Sigmoid colon (tissue), 6 donors: ENCODE measurements at regions not wholly inside any gene's neighbourhood (a gene's known extent, or its start where the extent isn't known, plus 50 kb on each side); places are given as distances from the start of the nearest gene placed in this dataset.

ENCODE experiments used
- DNase-seq: peaks from one replicate; pipeline ENCODE4 v3.0.0-alpha.2; 2019
- H3K27ac ChIP-seq, 4 donors: fragments of 200-600 bp; sonication (generic); one replicate each; pipeline ENCODE4 v1.5.1; 2016 to 2019; ENCODE audit warnings: mild to moderate bottlenecking in 1 of 4
- H3K27me3 ChIP-seq, 3 donors: fragments of 200-600 bp; sonication (generic); one replicate each; pipeline ENCODE4 v1.5.1; 2019; ENCODE audit warnings: mild to moderate bottlenecking in 1 of 3
- H3K36me3 ChIP-seq, 4 donors: fragments of 200-600 bp; sonication (generic); one replicate each; pipeline ENCODE4 v1.5.1; 2016 to 2019
- H3K4me1 ChIP-seq, 4 donors: fragments of 200-600 bp; sonication (generic); one replicate each; pipeline ENCODE4 v1.5.1; 2017 to 2019
- H3K4me3 ChIP-seq, 4 donors: fragments of 200-600 bp; sonication (generic); one replicate each; pipeline ENCODE4 v1.5.1; 2017 to 2019; ENCODE audit warnings: mild to moderate bottlenecking in 2 of 4, moderate library complexity in 1 of 4
- H3K9me3 ChIP-seq, 4 donors: fragments of 200-600 bp in 3 of 4; sonication (generic) in 3 of 4; one replicate each; pipeline versions ENCODE4 v1.5.1 to v1.6.1; 2013 to 2019
- EP300 ChIP-seq, 4 donors: sonication (generic); formaldehyde crosslinking; IDR thresholded peaks; one replicate each; pipeline ENCODE4 v1.6.1; 2017; ENCODE audit warnings: antibody characterized with exemption in 4 of 4
- POLR2A ChIP-seq, 2 donors: fragments of 450-650 bp; IDR thresholded peaks; one replicate each; pipeline ENCODE4 v1.6.1; 2016; ENCODE audit warnings: antibody characterized with exemption in 2 of 2, mild to moderate bottlenecking in 2 of 2, moderate library complexity in 2 of 2
- POLR2AphosphoS5 ChIP-seq, 4 donors: sonication (generic); formaldehyde crosslinking; IDR thresholded peaks; one replicate each; pipeline ENCODE4 v1.6.1; 2017; ENCODE audit warnings: antibody characterized with exemption in 4 of 4
- WGBS, 2 donors: extraction: QIAGEN DNeasy Blood & Tissue Kit; methylation state at CpG; one replicate each; pipeline ENCODE4 v1.1.7; 2013; 5-methylcytosine and 5-hydroxymethylcytosine counted together
- intact Hi-C: fragments of 100-400 bp; cut with DNase I; formaldehyde crosslinking; loops from one replicate; pipeline ENCODE4 v1.15.1; 2023
- TF ChIP-seq, protein P1 (sequence below), 4 experiments: fragments of 450-650 bp in 3 of 4; fragments of 200-600 bp in 1 of 4; IDR thresholded peaks; one replicate each; pipeline ENCODE4 v1.5.1; 2016 to 2019; ENCODE audit warnings: antibody characterized with exemption in 4 of 4, mild to moderate bottlenecking in 3 of 4, moderate library complexity in 2 of 4
- donor health status: healthy with polysubstance abuse.
- donor health status: healthy.

DNA sequence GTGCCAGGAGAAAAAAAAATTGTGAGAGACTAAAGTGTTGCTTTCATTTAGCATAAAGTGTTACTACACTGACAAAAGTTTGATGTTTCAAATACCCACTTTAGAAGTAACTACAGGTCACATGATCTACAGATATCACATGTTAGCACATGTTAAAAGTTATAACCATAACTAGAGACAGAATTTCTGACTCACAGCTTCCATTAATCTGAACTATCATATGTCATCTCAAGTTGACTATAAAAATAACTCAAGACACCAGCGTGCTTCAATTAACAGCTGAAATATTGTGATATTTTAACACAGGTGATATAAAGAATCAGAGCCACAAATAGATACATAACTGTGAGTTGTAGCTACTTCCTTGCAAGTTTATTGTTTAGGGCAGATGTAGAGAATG lies 591.5 kb upstream of the PITX2 start:
- no peak for DNase-seq
- TF ChIP-seq EP300 (IDR thresholded peaks at IDR 0.05) (no peak), POLR2AphosphoS5 (IDR thresholded peaks at IDR 0.05) (no peak), POLR2A (IDR thresholded peaks at IDR 0.05) (no peak)
- TF ChIP-seq, protein P1, sequence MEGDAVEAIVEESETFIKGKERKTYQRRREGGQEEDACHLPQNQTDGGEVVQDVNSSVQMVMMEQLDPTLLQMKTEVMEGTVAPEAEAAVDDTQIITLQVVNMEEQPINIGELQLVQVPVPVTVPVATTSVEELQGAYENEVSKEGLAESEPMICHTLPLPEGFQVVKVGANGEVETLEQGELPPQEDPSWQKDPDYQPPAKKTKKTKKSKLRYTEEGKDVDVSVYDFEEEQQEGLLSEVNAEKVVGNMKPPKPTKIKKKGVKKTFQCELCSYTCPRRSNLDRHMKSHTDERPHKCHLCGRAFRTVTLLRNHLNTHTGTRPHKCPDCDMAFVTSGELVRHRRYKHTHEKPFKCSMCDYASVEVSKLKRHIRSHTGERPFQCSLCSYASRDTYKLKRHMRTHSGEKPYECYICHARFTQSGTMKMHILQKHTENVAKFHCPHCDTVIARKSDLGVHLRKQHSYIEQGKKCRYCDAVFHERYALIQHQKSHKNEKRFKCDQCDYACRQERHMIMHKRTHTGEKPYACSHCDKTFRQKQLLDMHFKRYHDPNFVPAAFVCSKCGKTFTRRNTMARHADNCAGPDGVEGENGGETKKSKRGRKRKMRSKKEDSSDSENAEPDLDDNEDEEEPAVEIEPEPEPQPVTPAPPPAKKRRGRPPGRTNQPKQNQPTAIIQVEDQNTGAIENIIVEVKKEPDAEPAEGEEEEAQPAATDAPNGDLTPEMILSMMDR (IDR thresholded peaks at IDR 0.05) = no peak
- Histone ChIP-seq H3K9me3 (no peaks in the 10 kb centered on the region), H3K27me3 (no peaks in the 10 kb centered on the region), H3K4me1 (peaks cover 0 to 10% (median 7%) of the 10 kb centered on the region in 4 donors), H3K36me3 (no peaks in the 10 kb centered on the region), H3K27ac (no peak overlapping the region), H3K4me3 (no peak overlapping the region)
- WGBS, 2 donors = 81 to 86% methylated on average over 1 of the region's 1 CpG
- intact Hi-C loops = no loop called here

DNA sequence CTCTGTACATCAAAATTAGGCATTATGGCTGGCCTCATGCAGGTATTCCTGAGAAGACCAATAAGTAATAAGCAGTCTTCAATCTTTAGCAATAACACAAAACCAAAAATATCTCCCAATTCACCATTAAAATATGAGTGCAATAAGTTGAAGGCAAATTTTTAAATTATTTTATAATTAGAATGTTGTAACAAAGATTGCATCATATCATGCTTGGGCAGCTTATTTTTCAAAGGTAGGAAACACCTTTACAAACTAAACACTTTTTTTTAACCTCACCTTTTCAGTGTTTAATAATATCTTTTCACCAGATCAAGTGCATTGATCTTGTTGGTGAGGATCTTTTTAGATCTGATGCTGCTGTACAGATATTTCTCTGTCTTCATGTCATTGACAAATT lies 592.9 kb upstream of the PITX2 start:
- no peak overlapping the region for H3K27ac ChIP-seq
- H3K27me3 ChIP-seq = no peaks in the 10 kb centered on the region
- no peaks in the 10 kb centered on the region for H3K36me3 ChIP-seq
- intact Hi-C loops = no loop called here
- H3K9me3 ChIP-seq = no peaks in the 10 kb centered on the region
- H3K4me1 ChIP-seq = peaks cover 0 to 10% (median 7%) of the 10 kb centered on the region in 4 donors
- no peak for DNase-seq
- TF ChIP-seq EP300 (IDR thresholded peaks at IDR 0.05) = no peak
- no peak for TF ChIP-seq POLR2AphosphoS5 (IDR thresholded peaks at IDR 0.05)
- TF ChIP-seq, protein P1 (IDR thresholded peaks at IDR 0.05) = no peak
- no peak for TF ChIP-seq POLR2A (IDR thresholded peaks at IDR 0.05)
- H3K4me3 ChIP-seq = no peak overlapping the region

DNA sequence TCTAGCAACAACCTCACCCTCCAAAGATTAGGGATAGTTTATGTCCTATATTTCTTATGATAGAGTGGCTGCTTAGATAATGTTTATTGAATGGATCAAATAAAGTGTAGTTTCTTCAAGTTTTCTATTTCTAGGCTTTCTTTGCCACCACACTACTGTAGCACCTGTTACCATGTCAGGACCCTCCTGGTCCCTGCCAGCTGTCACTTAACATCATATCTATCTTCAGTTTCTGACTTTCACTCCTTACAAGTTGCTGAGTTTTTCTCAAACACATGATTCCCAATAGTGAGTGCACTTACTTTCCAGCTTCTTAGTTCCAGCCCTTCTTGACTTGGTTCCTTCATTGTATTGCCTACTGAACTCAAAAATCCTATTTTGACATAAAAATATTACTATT lies 593.9 kb upstream of the PITX2 start:
- no peaks in the 10 kb centered on the region for H3K9me3 ChIP-seq
- H3K36me3 ChIP-seq = no peaks in the 10 kb centered on the region
- peaks cover 0 to 10% (median 7%) of the 10 kb centered on the region in 4 donors for H3K4me1 ChIP-seq
- no peak overlapping the region for H3K27ac ChIP-seq
- TF ChIP-seq EP300 (IDR thresholded peaks at IDR 0.05) (no peak), POLR2AphosphoS5 (IDR thresholded peaks at IDR 0.05) (no peak), POLR2A (IDR thresholded peaks at IDR 0.05) (no peak)
- TF ChIP-seq, protein P1 (IDR thresholded peaks at IDR 0.05) = no peak
- no peak for DNase-seq
- intact Hi-C loops = no loop called here
- H3K4me3 ChIP-seq = no peak overlapping the region
- no peaks in the 10 kb centered on the region for H3K27me3 ChIP-seq

DNA sequence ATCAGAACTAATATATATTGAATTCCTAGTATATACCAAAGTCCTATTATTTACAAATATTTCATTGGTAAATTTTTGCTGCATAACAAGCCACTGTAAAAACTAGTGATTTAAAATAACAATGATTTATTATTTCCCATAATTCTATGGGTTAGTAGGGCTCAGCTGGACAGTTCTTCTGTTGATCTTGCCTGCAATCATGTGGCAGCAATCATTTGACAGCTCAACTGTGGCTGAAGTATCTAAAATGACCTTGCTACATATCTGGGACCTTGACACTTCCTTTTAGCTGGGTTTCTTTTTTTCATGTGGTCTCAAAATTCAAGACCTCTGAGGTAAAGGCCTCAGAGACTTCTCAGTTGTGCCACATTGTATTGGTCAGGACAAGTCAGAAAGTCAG lies 598.5 kb upstream of the PITX2 start:
- intact Hi-C loops = no loop called here
- TF ChIP-seq EP300 (IDR thresholded peaks at IDR 0.05) = no peak
- TF ChIP-seq POLR2AphosphoS5 (IDR thresholded peaks at IDR 0.05) = no peak
- TF ChIP-seq POLR2A (IDR thresholded peaks at IDR 0.05) = no peak
- Histone ChIP-seq H3K27ac (no peak overlapping the region), H3K27me3 (no peaks in the 10 kb centered on the region), H3K4me3 (no peak overlapping the region), H3K4me1 (no peaks in the 10 kb centered on the region), H3K36me3 (no peaks in the 10 kb centered on the region), H3K9me3 (no peaks in the 10 kb centered on the region)
- DNase-seq = no peak

DNA sequence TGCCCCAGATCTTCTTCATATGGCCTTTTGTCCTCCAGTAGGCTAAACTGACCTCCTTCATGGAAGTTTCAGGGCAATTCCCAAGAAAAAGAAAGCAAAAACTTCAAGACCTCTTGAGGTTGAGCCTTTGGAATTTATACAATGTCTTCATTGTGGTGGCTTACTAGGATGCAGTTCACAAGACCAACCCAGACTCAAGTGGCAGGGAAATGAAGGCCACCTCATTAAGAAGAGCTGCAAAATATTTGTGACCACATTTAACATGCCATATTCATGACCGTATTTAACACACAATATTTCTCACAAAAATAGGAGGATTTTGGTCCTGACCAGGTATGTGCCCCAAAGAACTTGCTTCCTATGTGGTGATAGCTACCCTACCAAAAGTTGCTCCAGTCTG lies 605.5 kb upstream of the PITX2 start:
- H3K27me3 ChIP-seq = no peaks in the 10 kb centered on the region
- no peak for TF ChIP-seq POLR2A (IDR thresholded peaks at IDR 0.05)
- TF ChIP-seq, protein P1 (IDR thresholded peaks at IDR 0.05) = no peak
- TF ChIP-seq EP300 (IDR thresholded peaks at IDR 0.05) = no peak
- no peak for TF ChIP-seq POLR2AphosphoS5 (IDR thresholded peaks at IDR 0.05)
- no peak overlapping the region for H3K4me3 ChIP-seq
- intact Hi-C loops = no loop called here
- H3K27ac ChIP-seq = no peak overlapping the region
- H3K9me3 ChIP-seq = no peaks in the 10 kb centered on the region
- WGBS, 2 donors = 93 to 95% methylated on average over 1 of the region's 1 CpG
- DNase-seq = no peak
- H3K4me1 ChIP-seq = no peaks in the 10 kb centered on the region
- H3K36me3 ChIP-seq = no peaks in the 10 kb centered on the region
